ENCODE measurements at regions not wholly inside any gene's neighbourhood (a gene's known extent, or its start where the extent isn't known, plus 50 kb on each side); places are given as distances from the start of the nearest gene placed in this dataset.

- H3K27me3 Mint-ChIP-seq: no peaks in the 10 kb centered on the region
- H3K4me3 Mint-ChIP-seq (ENCODE audit: low read depth): no peak overlapping the region
- H3K36me3 Mint-ChIP-seq (ENCODE audit: insufficient read depth): no peaks in the 10 kb centered on the region
- no peaks in the 10 kb centered on the region for H3K9me3 Mint-ChIP-seq (ENCODE audit: low read depth)
- DNase-seq (ENCODE audit: low spot score, unreplicated experiment): no peak
- TF ChIP-seq CTCF (IDR thresholded peaks at IDR 0.05; ENCODE audit: unreplicated experiment): no peak
- no peak overlapping the region for H3K27ac Mint-ChIP-seq
- H3K4me1 Mint-ChIP-seq (ENCODE audit: low read depth): no peaks in the 10 kb centered on the region
Measured at GRCh38 chr5:58046371-58046770, 413.5 kb downstream of the PLK2 start.

DNA sequence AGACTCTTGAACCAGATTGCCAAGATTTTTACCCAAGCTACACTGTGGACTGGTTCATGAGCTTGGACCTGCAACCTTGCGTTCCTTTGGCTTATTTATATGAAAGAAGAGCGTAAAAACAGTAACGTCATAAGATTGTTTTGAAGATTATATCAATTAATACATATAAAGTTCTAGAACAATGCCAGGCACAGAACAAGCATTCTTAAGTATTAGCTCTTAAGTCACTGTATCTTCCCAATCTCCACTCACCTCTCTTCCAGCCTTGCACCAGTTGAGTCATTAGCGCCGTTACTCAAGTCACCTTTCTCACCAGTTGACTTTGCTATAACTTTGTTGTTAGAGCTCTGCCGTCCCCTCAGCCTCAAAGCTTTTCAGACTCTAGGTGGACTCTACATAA lies 415.7 kb downstream of the PLK2 start:
- Mint-ChIP-seq H3K9me3 (ENCODE audit: low read depth) (no peaks in the 10 kb centered on the region), H3K27ac (no peak overlapping the region), H3K27me3 (no peaks in the 10 kb centered on the region), H3K36me3 (ENCODE audit: insufficient read depth) (no peaks in the 10 kb centered on the region), H3K4me1 (ENCODE audit: low read depth) (no peaks in the 10 kb centered on the region), H3K4me3 (ENCODE audit: low read depth) (no peak overlapping the region)
- TF ChIP-seq CTCF (IDR thresholded peaks at IDR 0.05; ENCODE audit: unreplicated experiment): no peak
- no peak for DNase-seq (ENCODE audit: low spot score, unreplicated experiment)

DNA sequence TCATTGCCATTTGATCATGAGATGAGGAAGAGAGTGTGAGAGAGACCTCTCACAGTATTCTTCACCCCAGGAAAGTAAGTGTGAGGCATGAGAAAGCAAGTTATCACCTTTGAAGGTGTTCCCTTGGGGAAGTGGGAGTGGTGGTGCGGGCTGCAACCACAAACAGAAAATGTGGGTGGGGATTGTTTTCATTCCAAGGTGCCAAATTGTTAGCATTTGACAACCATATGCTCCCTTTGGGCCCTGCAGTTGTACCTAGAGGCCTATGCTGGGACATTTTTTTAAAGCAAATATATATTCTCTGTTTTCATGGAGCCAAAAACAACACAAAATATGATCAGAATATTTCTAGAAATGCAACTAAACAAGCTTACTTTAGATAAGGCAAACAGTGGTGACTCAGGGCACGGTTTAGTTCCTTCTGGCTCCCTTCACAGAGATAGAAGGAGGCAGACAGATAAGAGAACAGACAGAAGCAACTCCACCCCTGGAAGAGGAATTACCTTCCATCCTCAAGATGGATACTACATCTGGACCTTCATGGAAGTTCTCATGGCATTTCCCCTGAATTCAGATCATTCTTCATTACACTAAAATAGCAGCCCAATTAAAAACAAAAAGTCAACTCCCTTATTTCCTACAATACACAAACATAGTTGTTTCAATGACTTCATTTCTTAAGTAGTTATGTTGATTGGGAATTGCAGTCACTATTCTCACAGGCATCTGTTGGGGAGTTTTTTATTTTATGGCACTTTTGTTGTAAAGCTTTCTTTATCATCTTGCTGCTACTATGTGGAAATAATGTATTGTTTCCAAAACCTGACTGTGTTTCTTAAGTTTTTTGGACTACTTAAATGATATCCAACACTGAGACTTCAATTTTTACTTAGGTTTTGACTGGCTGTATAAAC lies 416.6 kb downstream of the PLK2 start:
- Mint-ChIP-seq H3K36me3 (ENCODE audit: insufficient read depth) (no peaks in the 10 kb centered on the region), H3K27me3 (no peaks in the 10 kb centered on the region), H3K9me3 (ENCODE audit: low read depth) (no peaks in the 10 kb centered on the region), H3K27ac (no peak overlapping the region), H3K4me1 (ENCODE audit: low read depth) (no peaks in the 10 kb centered on the region), H3K4me3 (ENCODE audit: low read depth) (no peak overlapping the region)
- no peak for DNase-seq (ENCODE audit: low spot score, unreplicated experiment)
- TF ChIP-seq CTCF (IDR thresholded peaks at IDR 0.05; ENCODE audit: unreplicated experiment): no peak

GRCh38 chr5:58041884-58042283 lies 418.0 kb downstream of the PLK2 start:
- no peak for DNase-seq (ENCODE audit: low spot score, unreplicated experiment)
- Mint-ChIP-seq H3K4me3 (ENCODE audit: low read depth) (no peak overlapping the region), H3K27me3 (no peaks in the 10 kb centered on the region), H3K27ac (no peak overlapping the region), H3K9me3 (ENCODE audit: low read depth) (no peaks in the 10 kb centered on the region), H3K4me1 (ENCODE audit: low read depth) (no peaks in the 10 kb centered on the region), H3K36me3 (ENCODE audit: insufficient read depth) (no peaks in the 10 kb centered on the region)
- TF ChIP-seq CTCF (IDR thresholded peaks at IDR 0.05; ENCODE audit: unreplicated experiment): no peak

GRCh38 chr5:58040846-58041245 lies 419.0 kb downstream of the PLK2 start:
- Mint-ChIP-seq H3K36me3 (ENCODE audit: insufficient read depth) (no peaks in the 10 kb centered on the region), H3K4me3 (ENCODE audit: low read depth) (no peak overlapping the region), H3K27ac (no peak overlapping the region), H3K27me3 (no peaks in the 10 kb centered on the region), H3K9me3 (ENCODE audit: low read depth) (no peaks in the 10 kb centered on the region), H3K4me1 (ENCODE audit: low read depth) (no peaks in the 10 kb centered on the region)
- no peak for TF ChIP-seq CTCF (IDR thresholded peaks at IDR 0.05; ENCODE audit: unreplicated experiment)
- no peak for DNase-seq (ENCODE audit: low spot score, unreplicated experiment)
